ENCODE measurements at regions not wholly inside any gene's neighbourhood (a gene's known extent, or its start where the extent isn't known, plus 50 kb on each side); places are given as distances from the start of the nearest gene placed in this dataset.
A peak's percentile ranks its signal among the peaks of the same experiment; 100 is the strongest.

GRCh38 chr22:47370448-47371262 lies 608.2 kb downstream of the TBC1D22A start:
- no peaks in the 10 kb centered on the region for H3K36me3 ChIP-seq (ENCODE audit: control insufficient read depth in 2 of 2, insufficient read depth in 1 of 2, low read length in 2 of 2)
- no peaks in the 10 kb centered on the region for H3K9me3 ChIP-seq (ENCODE audit: control insufficient read depth, insufficient read depth, low read depth, low read length)
- POLR2A ChIA-PET: interaction anchor here (0.6 kb wide), 1 partner anchor 750 kb away, joined by 8 read pairs; no protein-coding TSS in a partner anchor
- no peaks in the 10 kb centered on the region for H3K4me1 ChIP-seq (ENCODE audit: control insufficient read depth, insufficient read depth, low read length)
- no peak overlapping the region for H3K4me3 ChIP-seq (ENCODE audit: low read depth, low read length)
- CTCF ChIA-PET: no interaction called here
- TF ChIP-seq TRIM28 (IDR thresholded peaks at IDR 0.05; ENCODE audit: borderline replicate concordance, low read length) (no peak), ZIC2 (tag by site-specific recombination; IDR thresholded peaks at IDR 0.05) (peak; percentile 88), SCRT1 (tag by site-specific recombination; IDR thresholded peaks at IDR 0.05; ENCODE audit: borderline replicate concordance) (no peak)
- no peak overlapping the region for H3K27ac ChIP-seq (ENCODE audit: extremely low read depth, low read depth, low read length)

- POLR2A ChIA-PET: no interaction called here
- H3K9me3 ChIP-seq (ENCODE audit: control insufficient read depth, insufficient read depth, low read depth, low read length): no peaks in the 10 kb centered on the region
- no peak overlapping the region for H3K27ac ChIP-seq (ENCODE audit: extremely low read depth, low read depth, low read length)
- no peaks in the 10 kb centered on the region for H3K4me1 ChIP-seq (ENCODE audit: control insufficient read depth, insufficient read depth, low read length)
- H3K4me3 ChIP-seq (ENCODE audit: low read depth, low read length): no peak overlapping the region
- H3K36me3 ChIP-seq (ENCODE audit: control insufficient read depth in 2 of 2, insufficient read depth in 1 of 2, low read length in 2 of 2): no peaks in the 10 kb centered on the region
- CTCF ChIA-PET: no interaction called here
- TF ChIP-seq ZNF146 (tag by site-specific recombination; IDR thresholded peaks at IDR 0.05) (no peak), ZSCAN4 (tag by site-specific recombination; IDR thresholded peaks at IDR 0.05) (no peak), SP7 (tag by site-specific recombination; IDR thresholded peaks at IDR 0.05) (no peak), RBAK (tag by site-specific recombination; IDR thresholded peaks at IDR 0.05) (no peak), ZNF837 (tag by site-specific recombination; IDR thresholded peaks at IDR 0.05) (no peak), ZNF701 (tag by site-specific recombination; IDR thresholded peaks at IDR 0.05) (no peak), ZNF2 (tag by site-specific recombination; IDR thresholded peaks at IDR 0.05) (no peak), ZNF37A (tag by site-specific recombination; IDR thresholded peaks at IDR 0.05) (no peak), ZNF292 (tag by site-specific recombination; IDR thresholded peaks at IDR 0.05; ENCODE audit: borderline replicate concordance, low read depth) (no peak), ZNF776 (tag by site-specific recombination; IDR thresholded peaks at IDR 0.05; ENCODE audit: borderline replicate concordance) (no peak), ZNF175 (tag by site-specific recombination; IDR thresholded peaks at IDR 0.05) (no peak), ZNF621 (tag by site-specific recombination; IDR thresholded peaks at IDR 0.05) (no peak), HIC1 (tag by site-specific recombination; IDR thresholded peaks at IDR 0.05) (no peak), ZNF473 (tag by site-specific recombination; IDR thresholded peaks at IDR 0.05) (no peak)
Observed at GRCh38 chr22:47369431-47370015, 607.1 kb downstream of the TBC1D22A start.

GRCh38 chr22:47369020-47369419 lies 606.6 kb downstream of the TBC1D22A start:
- Histone ChIP-seq H3K4me1 (ENCODE audit: control insufficient read depth, insufficient read depth, low read length) (no peaks in the 10 kb centered on the region), H3K4me3 (ENCODE audit: low read depth, low read length) (no peak overlapping the region), H3K9me3 (ENCODE audit: control insufficient read depth, insufficient read depth, low read depth, low read length) (no peaks in the 10 kb centered on the region), H3K36me3 (ENCODE audit: control insufficient read depth in 2 of 2, insufficient read depth in 1 of 2, low read length in 2 of 2) (no peaks in the 10 kb centered on the region), H3K27ac (ENCODE audit: extremely low read depth, low read depth, low read length) (no peak overlapping the region)
- ChIA-PET POLR2A (no interaction called here), CTCF (no interaction called here)
- TF ChIP-seq ZNF768 (tag by site-specific recombination; IDR thresholded peaks at IDR 0.05) (no peak), ZNF658 (tag by site-specific recombination; IDR thresholded peaks at IDR 0.05) (no peak), ZNF302 (tag by site-specific recombination; IDR thresholded peaks at IDR 0.05; ENCODE audit: low read depth) (no peak), ZNF169 (tag by site-specific recombination; IDR thresholded peaks at IDR 0.05) (no peak), ZNF555 (tag by site-specific recombination; conservative IDR thresholded peaks at IDR 0.05) (no peak), PRDM1 (tag by site-specific recombination; IDR thresholded peaks at IDR 0.05) (no peak), SCRT2 (tag by site-specific recombination; IDR thresholded peaks at IDR 0.05) (no peak), PRDM6 (tag by site-specific recombination; IDR thresholded peaks at IDR 0.05) (no peak), ZNF362 (tag by site-specific recombination; IDR thresholded peaks at IDR 0.05) (no peak), TCF7L2 (IDR thresholded peaks at IDR 0.05; ENCODE audit: borderline replicate concordance, low read depth, low read length) (no peak)
